Ovary (tissue), 7 donors: ENCODE measurements at regions not wholly inside any gene's neighbourhood (a gene's known extent, or its start where the extent isn't known, plus 50 kb on each side); places are given as distances from the start of the nearest gene placed in this dataset.

Experiments used
- DNase-seq, 5 donors: peaks; one replicate each; pipeline ENCODE4 v3.0.0-alpha.2; 2019 to 2020
- H3K27ac ChIP-seq, 2 donors: fragments of 200-600 bp; one replicate each; pipeline versions ENCODE4 v1.5.1 to v1.8.0; 2019 to 2022
- H3K27me3 ChIP-seq: fragments of 200-600 bp; one replicate; pipeline ENCODE4 v1.8.0; 2022
- H3K36me3 ChIP-seq: fragments of 200-600 bp; sonication (generic); one replicate; pipeline ENCODE4 v1.5.1; 2019
- H3K4me1 ChIP-seq: one replicate; pipeline ENCODE4 v1.8.1; 2013; ENCODE audit warnings: mild to moderate bottlenecking, moderate library complexity; ENCODE audit not compliant: insufficient read depth
- H3K4me3 ChIP-seq: fragments of 200-600 bp; sonication (generic); one replicate; pipeline ENCODE4 v1.5.1; 2017
- H3K9me3 ChIP-seq, 2 donors: fragments of 200-600 bp in 1 of 2; sonication (generic) in 1 of 2; one replicate each; pipeline versions ENCODE4 v1.5.1 to v1.8.1; 2013 to 2019; ENCODE audit warnings: mild to moderate bottlenecking in 1 of 2, moderate library complexity in 1 of 2
- EP300 ChIP-seq: sonication (generic); formaldehyde crosslinking; IDR thresholded peaks from one replicate; pipeline ENCODE4 v1.6.1; 2017; ENCODE audit warnings: antibody characterized with exemption
- POLR2A ChIP-seq: fragments of 450-650 bp; IDR thresholded peaks from one replicate; pipeline ENCODE4 v1.6.1; 2017; ENCODE audit warnings: antibody characterized with exemption, mild to moderate bottlenecking, moderate library complexity
- WGBS, 3 donors: extraction: QIAGEN DNeasy Blood & Tissue Kit in 1 of 3; methylation state at CpG; one replicate each; pipeline versions ENCODE4 v1.1.5 to v1.1.7; 2013 to 2017; 5-methylcytosine and 5-hydroxymethylcytosine counted together
- intact Hi-C, 4 donors: fragments of 100-400 bp; cut with DNase I; formaldehyde crosslinking; loops; one replicate each; pipeline versions ENCODE4 v1.11.0 to v1.15.1; 2022 to 2023
- TF ChIP-seq, protein P1 (sequence below), 3 donors: fragments of 450-650 bp in 2 of 3; fragments of 200-600 bp in 1 of 3; IDR thresholded peaks; one replicate each; pipeline versions ENCODE4 v1.5.1 to v1.8.0; 2016 to 2022; ENCODE audit warnings: antibody characterized with exemption in 3 of 3, mild to moderate bottlenecking in 1 of 3
- donor health status: DM: no; HTN: no; CAD: no; lungs with moderate emphysema.
- donor health status: DM: no; HTN: no; CAD: no.
- donor health status: Bipolar disorder and iron deficiency.
- donor health status: DM: no; HTN: no; CAD: no.
- donor health status: DM: yes; HTN: yes; CAD: no.

DNA sequence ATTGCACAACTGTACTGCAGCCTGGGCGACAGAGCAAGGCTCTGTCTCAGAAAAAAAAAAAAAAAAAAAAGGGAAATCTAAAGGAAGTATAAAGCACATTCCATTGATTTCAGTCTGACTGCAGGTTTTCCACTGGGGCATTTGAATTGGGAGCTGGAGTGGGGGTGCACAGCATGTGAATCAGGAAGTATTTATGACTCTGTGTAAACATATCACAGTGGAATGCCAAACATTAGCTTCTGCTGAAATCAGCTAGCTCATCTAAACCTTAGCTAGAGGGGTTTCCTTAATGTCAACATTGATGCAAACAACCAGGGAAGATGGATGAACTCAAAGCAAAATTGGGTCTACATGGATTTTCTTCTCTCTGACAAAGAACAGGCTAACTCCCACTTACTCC, 641.0 kb upstream of the EEF2KMT start:
- H3K27ac ChIP-seq = no peak overlapping the region
- no peaks in the 10 kb centered on the region for H3K4me1 ChIP-seq
- H3K27me3 ChIP-seq = no peaks in the 10 kb centered on the region
- WGBS, 3 donors = 8 to 17% (median 15%) methylated on average over 1 of the region's 1 CpG
- no peaks in the 10 kb centered on the region for H3K36me3 ChIP-seq
- H3K4me3 ChIP-seq = no peak overlapping the region
- TF ChIP-seq POLR2A (no peak), EP300 (no peak)
- TF ChIP-seq, protein P1, sequence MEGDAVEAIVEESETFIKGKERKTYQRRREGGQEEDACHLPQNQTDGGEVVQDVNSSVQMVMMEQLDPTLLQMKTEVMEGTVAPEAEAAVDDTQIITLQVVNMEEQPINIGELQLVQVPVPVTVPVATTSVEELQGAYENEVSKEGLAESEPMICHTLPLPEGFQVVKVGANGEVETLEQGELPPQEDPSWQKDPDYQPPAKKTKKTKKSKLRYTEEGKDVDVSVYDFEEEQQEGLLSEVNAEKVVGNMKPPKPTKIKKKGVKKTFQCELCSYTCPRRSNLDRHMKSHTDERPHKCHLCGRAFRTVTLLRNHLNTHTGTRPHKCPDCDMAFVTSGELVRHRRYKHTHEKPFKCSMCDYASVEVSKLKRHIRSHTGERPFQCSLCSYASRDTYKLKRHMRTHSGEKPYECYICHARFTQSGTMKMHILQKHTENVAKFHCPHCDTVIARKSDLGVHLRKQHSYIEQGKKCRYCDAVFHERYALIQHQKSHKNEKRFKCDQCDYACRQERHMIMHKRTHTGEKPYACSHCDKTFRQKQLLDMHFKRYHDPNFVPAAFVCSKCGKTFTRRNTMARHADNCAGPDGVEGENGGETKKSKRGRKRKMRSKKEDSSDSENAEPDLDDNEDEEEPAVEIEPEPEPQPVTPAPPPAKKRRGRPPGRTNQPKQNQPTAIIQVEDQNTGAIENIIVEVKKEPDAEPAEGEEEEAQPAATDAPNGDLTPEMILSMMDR (IDR thresholded peaks at IDR 0.05) = no peak
- DNase-seq = no peak
- no peaks in the 10 kb centered on the region for H3K9me3 ChIP-seq
- intact Hi-C loops = no loop called here

DNA sequence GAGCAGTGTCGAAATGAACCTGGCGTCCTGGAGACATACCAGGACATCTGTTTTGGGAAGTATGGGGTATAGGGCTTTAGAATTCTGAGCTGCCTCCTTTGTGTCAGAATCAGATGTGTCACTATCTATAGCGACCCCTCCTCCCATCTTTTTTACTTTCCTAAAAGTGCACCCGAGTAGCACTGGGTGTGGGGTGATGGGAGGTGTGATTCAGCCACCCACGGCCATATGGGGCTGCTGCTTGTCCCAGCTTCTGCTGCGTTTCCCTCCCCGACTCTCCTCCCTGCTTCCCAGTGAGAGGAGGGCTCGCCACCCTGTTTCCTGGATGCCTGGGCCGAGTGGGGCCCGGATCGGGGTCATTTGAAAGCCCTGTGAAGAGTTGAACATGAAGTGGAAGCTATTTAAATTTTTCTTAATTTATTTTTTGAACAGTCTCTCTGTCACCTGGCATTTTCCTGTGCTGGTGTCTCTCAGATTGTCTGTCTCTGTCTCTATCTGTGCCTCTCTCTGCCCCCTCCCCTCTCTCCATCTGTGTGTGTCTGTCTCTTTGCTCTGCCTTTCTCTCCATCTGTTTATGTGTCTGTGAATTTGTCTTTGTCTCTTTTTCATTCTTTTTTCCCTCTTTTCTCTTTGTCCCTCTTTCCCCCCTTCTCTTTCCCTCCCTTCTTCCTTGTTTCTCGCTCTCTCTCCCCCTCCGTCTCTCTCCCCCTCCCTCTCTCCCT, 638.8 kb upstream of the EEF2KMT start:
- Histone ChIP-seq H3K4me1 (no peaks in the 10 kb centered on the region), H3K27ac (no peak overlapping the region), H3K4me3 (no peak overlapping the region), H3K36me3 (no peaks in the 10 kb centered on the region), H3K9me3 (no peaks in the 10 kb centered on the region), H3K27me3 (no peaks in the 10 kb centered on the region)
- WGBS, 3 donors = 34 to 37% (median 37%) methylated on average over 13 of the region's 13 CpGs
- intact Hi-C loops = no loop called here
- no peak for DNase-seq
- TF ChIP-seq EP300 = no peak
- TF ChIP-seq, protein P1 (IDR thresholded peaks at IDR 0.05) = no peak
- no peak for TF ChIP-seq POLR2A

DNA sequence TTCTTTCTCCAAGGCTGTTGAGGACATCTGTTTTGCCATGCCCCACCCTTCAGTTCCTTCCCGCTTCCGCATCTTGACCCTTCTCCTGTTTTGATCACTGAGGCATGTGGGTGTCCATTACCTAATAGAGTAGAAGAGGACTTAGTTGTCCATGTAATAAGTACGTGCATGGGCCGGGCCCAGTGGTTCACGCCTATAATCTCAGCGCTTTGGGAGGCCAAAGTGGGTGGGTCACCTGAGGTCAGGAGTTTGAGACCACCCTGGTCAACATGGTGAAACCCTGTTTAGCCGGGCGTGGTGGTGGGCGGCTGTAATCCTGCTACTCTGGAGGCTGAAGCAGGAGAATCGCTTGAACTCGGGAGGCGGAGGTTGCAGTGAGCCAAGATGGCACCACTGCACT, 637.8 kb upstream of the EEF2KMT start:
- 88 to 92% (median 92%) methylated on average over 12 of the region's 12 CpGs for WGBS, 3 donors
- TF ChIP-seq EP300 = no peak
- TF ChIP-seq, protein P1 (IDR thresholded peaks at IDR 0.05) = no peak
- no peak for TF ChIP-seq POLR2A
- intact Hi-C loops = no loop called here

DNA sequence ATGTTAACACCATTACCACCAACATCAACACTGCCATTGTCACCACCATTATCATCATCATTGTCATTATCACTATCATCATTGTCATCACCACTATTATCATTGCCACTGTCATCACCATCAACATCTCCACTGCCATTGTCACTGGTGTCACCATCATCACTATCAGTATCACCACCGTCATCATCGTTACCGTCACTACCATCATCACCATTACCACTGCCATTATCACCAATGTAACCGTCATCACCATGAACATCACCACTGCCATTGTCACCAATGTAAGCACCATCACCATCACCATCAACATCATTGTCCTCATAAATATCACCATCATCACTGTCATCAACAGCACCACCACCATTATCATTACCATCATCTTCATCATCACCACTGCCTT, 633.2 kb upstream of the EEF2KMT start:
- intact Hi-C loops = no loop called here
- no peaks in the 10 kb centered on the region for H3K27me3 ChIP-seq
- no peaks in the 10 kb centered on the region for H3K9me3 ChIP-seq
- no peak overlapping the region for H3K27ac ChIP-seq
- 94 to 98% (median 96%) methylated on average over 4 of the region's 4 CpGs for WGBS, 3 donors
- H3K36me3 ChIP-seq = no peaks in the 10 kb centered on the region
- H3K4me3 ChIP-seq = no peak overlapping the region
- TF ChIP-seq EP300 = no peak
- no peak for TF ChIP-seq POLR2A
- TF ChIP-seq, protein P1 (IDR thresholded peaks at IDR 0.05) = no peak
- H3K4me1 ChIP-seq = no peaks in the 10 kb centered on the region
- no peak for DNase-seq

More for the DNA sequence above, 637.8 kb upstream of the EEF2KMT start:
- no peaks in the 10 kb centered on the region for H3K4me1 ChIP-seq
- no peak overlapping the region for H3K27ac ChIP-seq
- H3K27me3 ChIP-seq = no peaks in the 10 kb centered on the region
- no peaks in the 10 kb centered on the region for H3K9me3 ChIP-seq
- DNase-seq = no peak
- H3K36me3 ChIP-seq = no peaks in the 10 kb centered on the region
- H3K4me3 ChIP-seq = no peak overlapping the region
